Astrocyte (in vitro differentiated cells and primary cell): ENCODE measurements at regions not wholly inside any gene's neighbourhood (a gene's known extent, or its start where the extent isn't known, plus 50 kb on each side); places are given as distances from the start of the nearest gene placed in this dataset.

Experiments
- CTCF ChIP-seq: IDR thresholded peaks from 2 replicates; pipeline ENCODE4 v1.5.1; 2011; ENCODE audit warnings: low read depth, mild to moderate bottlenecking, inconsistent platforms, low read length, moderate library complexity; ENCODE audit not compliant: insufficient read depth
- EZH2 ChIP-seq: IDR thresholded peaks from 2 replicates; pipeline ENCODE4 v1.6.1; 2012; ENCODE audit warnings: mild to moderate bottlenecking, low read length, inconsistent platforms; ENCODE audit not compliant: insufficient read depth

- TF ChIP-seq CTCF, result no peak
- TF ChIP-seq EZH2, result no peak
These were observed 194.3 kb upstream of the MTNR1B start for GRCh38 chr11:92775003-92775676.
